Activated naive CD8-positive, alpha-beta T cell (primary cell): ENCODE measurements at regions not wholly inside any gene's neighbourhood (a gene's known extent, or its start where the extent isn't known, plus 50 kb on each side); places are given as distances from the start of the nearest gene placed in this dataset.

Experiments
- H3K27ac Mint-ChIP-seq: one replicate; pipeline ENCODE4 v1.8.0; 2021; ENCODE audit warnings: mixed read lengths
- H3K27me3 Mint-ChIP-seq: one replicate; pipeline ENCODE4 v1.8.0; 2021; ENCODE audit warnings: mixed read lengths
- H3K36me3 Mint-ChIP-seq: one replicate; pipeline ENCODE4 v1.8.0; 2021; ENCODE audit warnings: mixed read lengths
- H3K4me1 Mint-ChIP-seq: one replicate; pipeline ENCODE4 v1.8.0; 2021; ENCODE audit warnings: low read depth, mixed read lengths
- H3K4me3 Mint-ChIP-seq: one replicate; pipeline ENCODE4 v1.8.0; 2021; ENCODE audit warnings: mild to moderate bottlenecking, mixed read lengths
- H3K9me3 Mint-ChIP-seq: one replicate; pipeline ENCODE4 v1.8.0; 2021; ENCODE audit warnings: low read depth, mixed read lengths

GRCh38 chr4:181364504-181364903, 878.7 kb upstream of the TENM3 start:
- Mint-ChIP-seq H3K4me3 (no peak overlapping the region), H3K4me1 (no peaks in the 10 kb centered on the region), H3K9me3 (peaks cover 6% of the 10 kb centered on the region), H3K27ac (no peak overlapping the region), H3K36me3 (no peaks in the 10 kb centered on the region), H3K27me3 (no peaks in the 10 kb centered on the region)

GRCh38 chr4:181365671-181366070, 877.5 kb upstream of the TENM3 start:
- H3K9me3 Mint-ChIP-seq: peaks cover 6% of the 10 kb centered on the region
- H3K36me3 Mint-ChIP-seq: no peaks in the 10 kb centered on the region
- no peaks in the 10 kb centered on the region for H3K27me3 Mint-ChIP-seq
- no peak overlapping the region for H3K4me3 Mint-ChIP-seq
- H3K27ac Mint-ChIP-seq: no peak overlapping the region
- no peaks in the 10 kb centered on the region for H3K4me1 Mint-ChIP-seq

GRCh38 chr4:181372014-181372413, 871.2 kb upstream of the TENM3 start:
- no peaks in the 10 kb centered on the region for H3K27me3 Mint-ChIP-seq
- H3K4me1 Mint-ChIP-seq: no peaks in the 10 kb centered on the region
- H3K36me3 Mint-ChIP-seq: no peaks in the 10 kb centered on the region
- H3K9me3 Mint-ChIP-seq: no peaks in the 10 kb centered on the region
- no peak overlapping the region for H3K4me3 Mint-ChIP-seq
- no peak overlapping the region for H3K27ac Mint-ChIP-seq

GRCh38 chr4:181376058-181376457, 867.1 kb upstream of the TENM3 start:
- Mint-ChIP-seq H3K27me3 (no peaks in the 10 kb centered on the region), H3K4me3 (no peak overlapping the region), H3K36me3 (no peaks in the 10 kb centered on the region), H3K27ac (no peak overlapping the region), H3K4me1 (no peaks in the 10 kb centered on the region), H3K9me3 (peaks cover 2% of the 10 kb centered on the region)

GRCh38 chr4:181388061-181388460, 855.1 kb upstream of the TENM3 start:
- Mint-ChIP-seq H3K4me1 (no peaks in the 10 kb centered on the region), H3K36me3 (no peaks in the 10 kb centered on the region), H3K27ac (no peak overlapping the region), H3K27me3 (no peaks in the 10 kb centered on the region), H3K9me3 (peaks cover 3% of the 10 kb centered on the region), H3K4me3 (no peak overlapping the region)

- H3K27ac Mint-ChIP-seq: no peak overlapping the region
- no peaks in the 10 kb centered on the region for H3K9me3 Mint-ChIP-seq
- no peak overlapping the region for H3K4me3 Mint-ChIP-seq
- H3K27me3 Mint-ChIP-seq: no peaks in the 10 kb centered on the region
- no peaks in the 10 kb centered on the region for H3K4me1 Mint-ChIP-seq
- no peaks in the 10 kb centered on the region for H3K36me3 Mint-ChIP-seq
These were observed 826.2 kb upstream of the TENM3 start for GRCh38 chr4:181416966-181417365.

- H3K27me3 Mint-ChIP-seq: no peaks in the 10 kb centered on the region
- H3K4me1 Mint-ChIP-seq: no peaks in the 10 kb centered on the region
- H3K36me3 Mint-ChIP-seq: no peaks in the 10 kb centered on the region
- no peak overlapping the region for H3K27ac Mint-ChIP-seq
- no peaks in the 10 kb centered on the region for H3K9me3 Mint-ChIP-seq
- H3K4me3 Mint-ChIP-seq: no peak overlapping the region
These were observed 824.7 kb upstream of the TENM3 start for GRCh38 chr4:181418496-181418895.

GRCh38 chr4:181420950-181421349, 822.3 kb upstream of the TENM3 start:
- Mint-ChIP-seq H3K27me3 (no peaks in the 10 kb centered on the region), H3K27ac (no peak overlapping the region), H3K4me3 (no peak overlapping the region), H3K9me3 (no peaks in the 10 kb centered on the region), H3K36me3 (no peaks in the 10 kb centered on the region), H3K4me1 (no peaks in the 10 kb centered on the region)

- H3K36me3 Mint-ChIP-seq: no peaks in the 10 kb centered on the region
- H3K4me1 Mint-ChIP-seq: no peaks in the 10 kb centered on the region
- H3K9me3 Mint-ChIP-seq: no peaks in the 10 kb centered on the region
- no peaks in the 10 kb centered on the region for H3K27me3 Mint-ChIP-seq
- H3K27ac Mint-ChIP-seq: no peak overlapping the region
- H3K4me3 Mint-ChIP-seq: no peak overlapping the region
These were observed 818.7 kb upstream of the TENM3 start for GRCh38 chr4:181424362-181425016.

- Mint-ChIP-seq H3K27me3 (no peaks in the 10 kb centered on the region), H3K4me3 (no peak overlapping the region), H3K4me1 (no peaks in the 10 kb centered on the region)
These were observed 816.1 kb upstream of the TENM3 start for GRCh38 chr4:181427076-181427475.

GRCh38 chr4:181431006-181431405, 812.2 kb upstream of the TENM3 start:
- no peak overlapping the region for H3K27ac Mint-ChIP-seq
- no peak overlapping the region for H3K4me3 Mint-ChIP-seq
- H3K4me1 Mint-ChIP-seq: no peaks in the 10 kb centered on the region
- no peaks in the 10 kb centered on the region for H3K36me3 Mint-ChIP-seq
- H3K9me3 Mint-ChIP-seq: no peaks in the 10 kb centered on the region
- H3K27me3 Mint-ChIP-seq: no peaks in the 10 kb centered on the region

More at GRCh38 chr4:181427076-181427475, 816.1 kb upstream of the TENM3 start:
- Mint-ChIP-seq H3K9me3 (no peaks in the 10 kb centered on the region), H3K27ac (no peak overlapping the region), H3K36me3 (no peaks in the 10 kb centered on the region)

- H3K9me3 Mint-ChIP-seq: no peaks in the 10 kb centered on the region
- no peak overlapping the region for H3K27ac Mint-ChIP-seq
- no peaks in the 10 kb centered on the region for H3K27me3 Mint-ChIP-seq
These were observed 811.5 kb upstream of the TENM3 start for GRCh38 chr4:181431661-181432060.

GRCh38 chr4:181432335-181432734, 810.9 kb upstream of the TENM3 start:
- no peaks in the 10 kb centered on the region for H3K4me1 Mint-ChIP-seq
- no peak overlapping the region for H3K27ac Mint-ChIP-seq
- H3K36me3 Mint-ChIP-seq: no peaks in the 10 kb centered on the region
- no peaks in the 10 kb centered on the region for H3K27me3 Mint-ChIP-seq
- no peak overlapping the region for H3K4me3 Mint-ChIP-seq
- peaks cover 2% of the 10 kb centered on the region for H3K9me3 Mint-ChIP-seq

More at GRCh38 chr4:181431661-181432060, 811.5 kb upstream of the TENM3 start:
- H3K4me1 Mint-ChIP-seq: no peaks in the 10 kb centered on the region
- H3K36me3 Mint-ChIP-seq: no peaks in the 10 kb centered on the region
- no peak overlapping the region for H3K4me3 Mint-ChIP-seq

GRCh38 chr4:181437895-181438294, 805.3 kb upstream of the TENM3 start:
- H3K9me3 Mint-ChIP-seq: peaks cover 6% of the 10 kb centered on the region
- no peaks in the 10 kb centered on the region for H3K36me3 Mint-ChIP-seq
- no peak overlapping the region for H3K27ac Mint-ChIP-seq
- H3K27me3 Mint-ChIP-seq: no peaks in the 10 kb centered on the region
- H3K4me3 Mint-ChIP-seq: no peak overlapping the region
- H3K4me1 Mint-ChIP-seq: no peaks in the 10 kb centered on the region

- no peak overlapping the region for H3K27ac Mint-ChIP-seq
- H3K9me3 Mint-ChIP-seq: peaks cover 6% of the 10 kb centered on the region
- H3K27me3 Mint-ChIP-seq: no peaks in the 10 kb centered on the region
- H3K36me3 Mint-ChIP-seq: no peaks in the 10 kb centered on the region
- no peak overlapping the region for H3K4me3 Mint-ChIP-seq
- no peaks in the 10 kb centered on the region for H3K4me1 Mint-ChIP-seq
These were observed 804.6 kb upstream of the TENM3 start for GRCh38 chr4:181438641-181439040.

- no peak overlapping the region for H3K4me3 Mint-ChIP-seq
- no peaks in the 10 kb centered on the region for H3K36me3 Mint-ChIP-seq
- H3K27ac Mint-ChIP-seq: no peak overlapping the region
- no peaks in the 10 kb centered on the region for H3K9me3 Mint-ChIP-seq
- no peaks in the 10 kb centered on the region for H3K4me1 Mint-ChIP-seq
- no peaks in the 10 kb centered on the region for H3K27me3 Mint-ChIP-seq
These were observed 800.2 kb upstream of the TENM3 start for GRCh38 chr4:181443021-181443420.
